ENCODE measurements at regions not wholly inside any gene's neighbourhood (a gene's known extent, or its start where the extent isn't known, plus 50 kb on each side); places are given as distances from the start of the nearest gene placed in this dataset.

DNA sequence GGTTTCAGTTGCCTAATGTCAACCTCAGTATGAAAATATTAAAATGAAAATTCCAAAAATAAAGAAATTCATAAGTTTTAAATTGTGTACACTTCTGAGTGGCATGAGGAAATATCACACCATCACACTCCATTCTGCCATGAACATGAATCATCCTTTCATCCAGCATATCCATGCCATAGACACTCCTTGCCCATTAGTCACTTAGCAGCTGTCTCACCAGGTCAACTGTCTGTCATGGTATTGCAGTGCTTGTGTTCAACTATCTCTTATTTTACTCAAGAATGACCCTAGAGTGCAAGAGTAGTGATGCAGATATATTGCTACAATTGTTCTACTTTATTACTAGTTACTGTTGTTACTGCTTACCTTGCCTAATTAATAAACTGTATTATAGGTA, 712.4 kb downstream of the EPHA7 start:
- no peaks in the 10 kb centered on the region for H3K9me3 ChIP-seq
- H3K27me3 ChIP-seq, result no peaks in the 10 kb centered on the region
- no peaks in the 10 kb centered on the region for H3K4me1 ChIP-seq
- no peak overlapping the region for H3K4me3 ChIP-seq
- no peak overlapping the region for H3K27ac ChIP-seq
- intact Hi-C loops (cut with DNase I; ENCODE audit: low total_unique reads), result no loop called here
- H3K36me3 ChIP-seq, result no peaks in the 10 kb centered on the region
- DNase-seq, result no peak
- TF ChIP-seq, protein P1, sequence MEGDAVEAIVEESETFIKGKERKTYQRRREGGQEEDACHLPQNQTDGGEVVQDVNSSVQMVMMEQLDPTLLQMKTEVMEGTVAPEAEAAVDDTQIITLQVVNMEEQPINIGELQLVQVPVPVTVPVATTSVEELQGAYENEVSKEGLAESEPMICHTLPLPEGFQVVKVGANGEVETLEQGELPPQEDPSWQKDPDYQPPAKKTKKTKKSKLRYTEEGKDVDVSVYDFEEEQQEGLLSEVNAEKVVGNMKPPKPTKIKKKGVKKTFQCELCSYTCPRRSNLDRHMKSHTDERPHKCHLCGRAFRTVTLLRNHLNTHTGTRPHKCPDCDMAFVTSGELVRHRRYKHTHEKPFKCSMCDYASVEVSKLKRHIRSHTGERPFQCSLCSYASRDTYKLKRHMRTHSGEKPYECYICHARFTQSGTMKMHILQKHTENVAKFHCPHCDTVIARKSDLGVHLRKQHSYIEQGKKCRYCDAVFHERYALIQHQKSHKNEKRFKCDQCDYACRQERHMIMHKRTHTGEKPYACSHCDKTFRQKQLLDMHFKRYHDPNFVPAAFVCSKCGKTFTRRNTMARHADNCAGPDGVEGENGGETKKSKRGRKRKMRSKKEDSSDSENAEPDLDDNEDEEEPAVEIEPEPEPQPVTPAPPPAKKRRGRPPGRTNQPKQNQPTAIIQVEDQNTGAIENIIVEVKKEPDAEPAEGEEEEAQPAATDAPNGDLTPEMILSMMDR (IDR thresholded peaks at IDR 0.05), result no peak

DNA sequence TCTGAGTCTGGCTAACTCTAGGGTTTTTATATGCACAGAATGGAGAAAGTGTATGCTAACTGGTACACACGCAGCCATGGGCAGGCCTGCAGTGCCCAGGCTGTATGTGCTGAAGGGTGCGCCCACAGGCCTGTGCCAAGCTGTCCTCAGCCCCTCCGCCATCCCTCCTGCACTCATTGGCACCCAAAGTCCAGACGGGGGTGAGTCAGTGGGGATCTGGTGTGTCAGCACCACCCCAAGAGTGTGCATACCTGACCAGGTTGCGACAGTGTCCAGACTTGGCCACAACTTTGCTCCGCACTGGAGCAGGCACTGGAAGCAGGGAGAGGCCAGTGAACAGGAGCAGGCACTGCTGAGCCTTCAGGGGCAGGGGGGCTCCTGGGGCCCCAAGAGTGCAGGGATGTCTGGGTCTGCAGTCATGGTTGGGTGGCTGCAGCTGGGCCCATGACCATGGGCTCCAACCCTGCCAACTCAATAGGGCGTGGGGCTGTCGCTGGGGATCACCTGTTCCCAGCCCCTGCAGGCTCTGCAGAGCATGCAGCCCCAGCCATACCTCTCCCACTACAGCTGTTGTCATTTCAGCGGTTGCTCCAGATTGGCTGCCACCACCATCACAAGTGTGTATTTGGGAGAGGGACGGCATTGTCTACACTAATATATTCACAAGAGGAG, 717.8 kb downstream of the EPHA7 start:
- DNase-seq, result no peak

DNA sequence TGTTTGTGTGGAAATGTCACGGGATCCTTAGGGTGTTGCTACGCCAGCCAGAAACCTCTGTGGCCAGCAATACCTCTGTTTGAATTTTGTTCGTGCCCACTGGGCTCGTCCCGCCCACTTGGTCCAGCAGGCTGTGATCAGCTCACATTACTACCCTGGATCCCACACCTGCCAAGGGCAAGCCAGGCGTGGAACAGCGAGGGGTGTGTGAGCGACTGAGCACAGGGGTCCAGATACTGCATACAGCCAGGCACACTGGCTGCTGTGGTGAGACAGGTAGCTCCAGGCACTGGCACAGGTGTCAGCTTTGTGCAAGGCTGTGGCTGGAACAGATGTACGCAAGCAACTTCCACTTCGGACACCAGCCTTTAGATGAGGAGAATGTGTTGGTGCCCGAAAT, 718.9 kb downstream of the EPHA7 start:
- no peak overlapping the region for H3K4me3 ChIP-seq
- no peak for DNase-seq
- intact Hi-C loops (cut with DNase I; ENCODE audit: low total_unique reads), result no loop called here
- no peak overlapping the region for H3K27ac ChIP-seq
- H3K36me3 ChIP-seq, result no peaks in the 10 kb centered on the region
- H3K4me1 ChIP-seq, result no peaks in the 10 kb centered on the region
- H3K27me3 ChIP-seq, result no peaks in the 10 kb centered on the region
- no peaks in the 10 kb centered on the region for H3K9me3 ChIP-seq
- TF ChIP-seq, protein P1 (IDR thresholded peaks at IDR 0.05), result no peak

More for the DNA sequence above, 717.8 kb downstream of the EPHA7 start:
- H3K36me3 ChIP-seq, result no peaks in the 10 kb centered on the region
- TF ChIP-seq, protein P1 (IDR thresholded peaks at IDR 0.05), result no peak
- H3K27ac ChIP-seq, result no peak overlapping the region
- H3K4me1 ChIP-seq, result no peaks in the 10 kb centered on the region
- intact Hi-C loops (cut with DNase I; ENCODE audit: low total_unique reads), result no loop called here
- no peaks in the 10 kb centered on the region for H3K9me3 ChIP-seq
- no peaks in the 10 kb centered on the region for H3K27me3 ChIP-seq
- H3K4me3 ChIP-seq, result no peak overlapping the region

DNA sequence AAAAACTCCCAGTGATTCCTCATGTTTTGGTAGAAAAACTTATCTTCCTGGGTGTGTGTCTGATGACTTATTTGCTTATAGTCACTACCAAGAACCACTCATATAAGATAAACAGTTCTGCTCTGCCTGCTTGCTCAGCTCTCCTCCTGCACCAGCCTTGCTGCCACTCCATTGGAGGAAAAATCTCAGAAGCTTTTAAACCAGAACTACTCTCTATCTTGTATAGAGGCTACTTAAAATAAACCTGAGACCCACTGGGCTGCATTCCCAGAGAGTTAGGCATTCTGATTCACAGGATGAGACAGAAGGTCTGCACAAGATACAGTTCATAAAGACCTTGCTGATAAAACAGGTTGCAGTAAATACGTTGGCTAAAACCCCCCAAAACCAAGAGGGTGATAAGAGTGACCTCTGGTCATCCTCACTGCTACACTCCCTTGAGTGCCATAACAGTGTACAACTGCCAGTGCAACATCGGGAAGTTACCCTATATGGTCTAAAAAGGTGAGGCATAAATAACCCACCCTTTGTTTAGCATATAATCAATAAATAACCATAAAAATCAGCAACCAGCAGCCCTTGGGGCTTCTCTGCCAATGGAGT, 728.3 kb downstream of the EPHA7 start:
- Histone ChIP-seq H3K9me3 (no peaks in the 10 kb centered on the region), H3K4me3 (no peak overlapping the region), H3K4me1 (no peaks in the 10 kb centered on the region), H3K27me3 (no peaks in the 10 kb centered on the region), H3K27ac (no peak overlapping the region), H3K36me3 (no peaks in the 10 kb centered on the region)
- intact Hi-C loops (cut with DNase I; ENCODE audit: low total_unique reads), result no loop called here
- no peak for DNase-seq
- TF ChIP-seq, protein P1 (IDR thresholded peaks at IDR 0.05), result no peak

DNA sequence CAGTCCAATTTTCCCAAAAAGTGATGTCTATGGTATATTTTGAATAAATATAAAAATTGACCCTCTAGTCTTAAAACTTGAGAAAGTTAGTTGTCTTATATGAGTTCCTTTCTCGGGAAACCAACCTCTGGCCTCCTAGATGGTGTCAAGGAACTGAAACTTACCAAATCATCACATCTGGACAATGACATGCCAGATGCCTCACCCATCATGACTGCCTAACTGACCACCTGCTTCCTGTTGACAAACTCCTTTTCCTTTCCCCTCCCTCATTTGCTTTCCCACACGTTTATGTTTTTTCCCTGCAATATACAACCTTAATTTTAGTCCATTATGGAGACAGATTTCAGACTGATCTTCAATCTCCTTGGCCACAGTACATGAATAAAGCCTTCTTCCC, 731.0 kb downstream of the EPHA7 start:
- intact Hi-C loops (cut with DNase I; ENCODE audit: low total_unique reads), result no loop called here
- Histone ChIP-seq H3K4me1 (no peaks in the 10 kb centered on the region), H3K4me3 (no peak overlapping the region), H3K27ac (no peak overlapping the region), H3K9me3 (no peaks in the 10 kb centered on the region), H3K36me3 (no peaks in the 10 kb centered on the region), H3K27me3 (no peaks in the 10 kb centered on the region)
- TF ChIP-seq, protein P1 (IDR thresholded peaks at IDR 0.05), result no peak
- DNase-seq, result no peak
